C4-2B (cell line): ENCODE measurements at regions not wholly inside any gene's neighbourhood (a gene's known extent, or its start where the extent isn't known, plus 50 kb on each side); places are given as distances from the start of the nearest gene placed in this dataset.

Source experiments
- H3K27ac ChIP-seq: fragments of 450-650 bp; 2 replicates; pipeline ENCODE4 v1.5.1; 2017
- CTCF ChIP-seq: fragments of 450-650 bp; conservative IDR thresholded peaks from 2 replicates; pipeline ENCODE4 v1.5.1; 2017; ENCODE audit warnings: mild to moderate bottlenecking
- ZFX ChIP-seq: fragments of 450-650 bp; IDR thresholded peaks from 2 replicates; pipeline ENCODE4 v1.6.1; 2017

GRCh38 chr4:56271131-56271530 lies 116.2 kb downstream of the AASDH start:
- TF ChIP-seq ZFX (no peak), CTCF (no peak)
- no peak overlapping the region for H3K27ac ChIP-seq

GRCh38 chr4:56267558-56267957 lies 119.7 kb downstream of the AASDH start:
- H3K27ac ChIP-seq: no peak overlapping the region
- no peak for TF ChIP-seq CTCF
- no peak for TF ChIP-seq ZFX

- no peak overlapping the region for H3K27ac ChIP-seq
These were observed 122.4 kb downstream of the AASDH start for GRCh38 chr4:56264873-56265272.

GRCh38 chr4:56261027-56261426 lies 126.3 kb downstream of the AASDH start:
- no peak overlapping the region for H3K27ac ChIP-seq
- no peak for TF ChIP-seq CTCF
- TF ChIP-seq ZFX: no peak

More at GRCh38 chr4:56264873-56265272, 122.4 kb downstream of the AASDH start:
- no peak for TF ChIP-seq CTCF
- TF ChIP-seq ZFX: no peak

- no peak overlapping the region for H3K27ac ChIP-seq
- TF ChIP-seq CTCF: no peak
- TF ChIP-seq ZFX: no peak
These were observed 127.0 kb downstream of the AASDH start for GRCh38 chr4:56260320-56260719.

- TF ChIP-seq ZFX (no peak), CTCF (no peak)
- H3K27ac ChIP-seq: no peak overlapping the region
These were observed 127.6 kb downstream of the AASDH start for GRCh38 chr4:56259655-56260054.

- TF ChIP-seq ZFX (no peak), CTCF (no peak)
- H3K27ac ChIP-seq: no peak overlapping the region
These were observed 131.5 kb downstream of the AASDH start for GRCh38 chr4:56255820-56256219.
